Posterior cingulate gyrus (tissue), 11 donors: ENCODE measurements at regions not wholly inside any gene's neighbourhood (a gene's known extent, or its start where the extent isn't known, plus 50 kb on each side); places are given as distances from the start of the nearest gene placed in this dataset.
"Not testable (repeated sequence)": the region's sequence is repeated elsewhere in the genome, so short reads cannot be mapped to it uniquely, and the experiment has no call there.

Source experiments
- DNase-seq, 10 donors: peaks; one replicate each; pipeline versions ENCODE4 v3.0.0 to v3.0.0-alpha.2; 2020 to 2021; ENCODE audit warnings: mixed read lengths in 3 of 10
- intact Hi-C: fragments of 100-400 bp; cut with DNase I; formaldehyde crosslinking; loops from one replicate; pipeline ENCODE4 v1.15.1; 2023

DNA sequence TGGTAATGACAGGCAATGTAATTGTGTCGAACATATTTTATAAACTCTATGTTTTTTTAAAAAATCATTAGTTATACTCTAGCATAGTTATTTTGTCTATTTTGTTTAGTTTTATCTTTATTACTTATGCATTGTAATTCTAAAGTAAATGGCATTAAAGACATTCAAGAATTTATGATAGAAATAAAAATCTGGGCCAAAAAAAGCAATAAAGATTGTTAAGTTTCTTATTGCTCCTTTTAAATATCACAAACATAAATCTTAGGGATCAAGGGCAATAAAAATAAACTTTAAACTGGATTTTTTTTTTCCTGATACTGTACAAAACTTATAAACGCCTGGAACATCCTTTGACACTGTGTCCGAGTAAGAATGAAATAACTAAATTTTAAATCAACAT is 931.5 kb upstream of the EYS start:
- no peak for DNase-seq
- intact Hi-C loops: no loop called here

DNA sequence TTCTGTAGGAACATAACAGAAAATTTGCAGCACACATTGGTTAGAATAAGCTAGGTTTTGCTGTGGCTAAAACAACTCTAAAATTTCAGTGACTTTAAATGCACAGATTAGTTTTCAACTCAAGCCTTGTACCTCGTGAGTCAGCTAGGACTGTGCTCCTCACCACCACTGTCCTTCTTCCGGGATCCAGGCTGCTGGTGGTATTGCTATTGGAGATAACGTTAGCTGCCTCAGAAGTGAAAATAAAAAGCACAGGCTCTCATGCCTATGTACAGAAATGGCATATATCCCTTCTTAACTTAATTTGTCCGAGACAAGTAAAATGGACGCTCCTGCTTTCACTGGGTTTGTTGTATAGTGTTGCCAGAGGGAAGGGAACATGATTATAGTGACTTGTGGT is 931.1 kb upstream of the EYS start:
- DNase-seq: no peak
- intact Hi-C loops: no loop called here

- intact Hi-C loops: no loop called here
- no peak for DNase-seq
Measured at GRCh38 chr6:66628917-66629316, 921.9 kb upstream of the EYS start.

DNA sequence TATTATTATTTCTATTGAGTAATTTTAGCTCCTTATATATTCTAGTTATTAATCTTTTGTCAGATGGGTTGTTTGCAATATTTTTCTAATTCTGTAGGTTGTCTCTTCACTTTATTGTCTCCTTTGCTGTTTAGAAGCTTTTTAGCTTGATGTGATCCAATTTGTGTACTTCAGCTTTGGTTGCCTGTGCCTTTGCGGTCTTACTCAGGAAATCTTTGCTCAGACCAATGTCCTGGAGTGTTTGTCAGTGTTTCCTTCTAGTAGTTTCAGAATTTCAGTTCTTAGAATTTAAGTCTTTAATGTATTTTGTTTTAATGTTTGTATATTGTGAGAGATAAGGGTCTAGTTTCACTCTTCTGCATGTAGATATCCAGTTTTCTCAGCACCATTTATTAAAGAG is 916.0 kb upstream of the EYS start:
- intact Hi-C loops: no loop called here
- no peak for DNase-seq

DNA sequence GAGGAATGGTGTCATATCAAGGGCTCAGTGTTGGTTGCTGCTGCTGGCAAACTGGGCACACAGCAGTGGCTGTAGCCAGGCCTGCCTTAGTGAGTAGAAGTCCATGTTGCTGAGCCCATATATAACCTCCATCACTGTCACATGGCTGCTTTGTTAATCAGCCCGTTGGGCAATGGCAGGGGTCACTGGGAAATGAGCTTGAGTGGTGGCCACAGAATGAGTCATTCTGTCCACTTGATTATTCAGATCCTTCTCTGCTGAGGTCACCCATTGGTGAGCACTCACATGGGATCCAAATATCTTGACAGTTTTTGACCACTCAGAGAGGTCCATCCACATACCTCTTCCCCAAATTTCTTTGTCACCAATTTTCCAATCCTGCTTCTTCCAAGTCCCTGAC is 898.9 kb upstream of the EYS start:
- DNase-seq: no peak
- intact Hi-C loops: no loop called here

- intact Hi-C loops: no loop called here
- no peak for DNase-seq
Measured at GRCh38 chr6:66605011-66605410, 898.0 kb upstream of the EYS start.

- DNase-seq: no peak
- intact Hi-C loops: no loop called here
Measured at GRCh38 chr6:66599541-66599940, 892.5 kb upstream of the EYS start.

DNA sequence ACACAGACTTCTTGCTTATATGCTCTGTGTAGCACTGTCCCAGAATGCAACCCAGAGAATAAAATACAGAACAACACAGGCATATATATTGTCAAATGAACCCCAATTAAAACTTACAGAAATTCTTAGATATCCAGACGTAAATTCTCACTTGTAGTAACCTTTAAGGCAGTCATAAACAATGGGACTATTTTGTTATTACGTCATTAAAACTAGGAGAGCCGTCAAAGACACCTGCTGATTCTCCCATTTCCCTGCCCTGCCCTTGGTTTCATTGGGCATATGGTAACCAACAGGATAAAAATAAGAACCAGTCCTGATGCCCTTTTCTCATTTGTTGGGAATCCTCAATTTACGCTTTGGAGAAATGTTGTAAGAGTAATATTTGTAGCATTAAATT is 871.3 kb upstream of the EYS start:
- DNase-seq: no peak
- intact Hi-C loops: no loop called here

DNA sequence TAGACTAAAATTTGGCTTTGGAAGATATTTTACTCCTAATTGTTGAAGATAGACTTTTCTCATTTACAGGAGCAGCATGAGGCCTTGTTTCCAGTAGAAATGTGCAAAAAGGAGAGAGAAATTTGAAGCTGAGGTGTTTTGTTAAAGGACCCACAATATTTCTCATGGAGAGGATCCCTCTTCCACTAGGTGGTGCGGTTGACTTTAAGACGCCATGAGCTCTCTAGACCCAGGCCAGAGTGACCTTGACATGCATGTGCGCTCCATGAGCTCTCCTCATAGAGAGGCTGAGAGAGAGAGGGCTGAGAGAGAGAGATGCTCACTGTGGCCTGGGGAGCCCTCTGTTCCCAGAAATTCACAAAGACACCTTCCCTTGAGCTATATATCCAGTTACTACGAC is 861.2 kb upstream of the EYS start:
- DNase-seq: no peak
- intact Hi-C loops: no loop called here

GRCh38 chr6:66561479-66561878 is 854.5 kb upstream of the EYS start:
- intact Hi-C loops: no loop called here
- DNase-seq: no peak

DNA sequence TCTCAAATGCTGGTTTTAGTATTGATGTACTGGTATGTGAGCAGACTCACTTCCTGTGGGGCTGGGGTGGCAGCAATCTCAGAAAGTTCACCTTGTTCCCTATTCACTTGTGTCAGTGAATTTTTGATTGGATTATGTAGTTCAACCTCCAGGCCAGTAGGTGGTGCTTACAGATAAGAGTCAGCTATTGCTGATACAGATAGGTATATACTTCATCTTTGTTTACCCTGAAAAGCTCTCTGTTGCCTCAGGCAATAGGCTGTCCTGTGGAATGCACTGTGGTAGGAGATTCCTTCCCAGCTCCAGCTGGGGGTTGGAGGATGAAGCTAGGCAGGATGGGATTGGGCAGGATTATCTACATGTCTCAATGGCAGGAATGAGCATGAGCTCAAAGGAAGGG is 851.2 kb upstream of the EYS start:
- no peak for DNase-seq
- intact Hi-C loops: no loop called here

DNA sequence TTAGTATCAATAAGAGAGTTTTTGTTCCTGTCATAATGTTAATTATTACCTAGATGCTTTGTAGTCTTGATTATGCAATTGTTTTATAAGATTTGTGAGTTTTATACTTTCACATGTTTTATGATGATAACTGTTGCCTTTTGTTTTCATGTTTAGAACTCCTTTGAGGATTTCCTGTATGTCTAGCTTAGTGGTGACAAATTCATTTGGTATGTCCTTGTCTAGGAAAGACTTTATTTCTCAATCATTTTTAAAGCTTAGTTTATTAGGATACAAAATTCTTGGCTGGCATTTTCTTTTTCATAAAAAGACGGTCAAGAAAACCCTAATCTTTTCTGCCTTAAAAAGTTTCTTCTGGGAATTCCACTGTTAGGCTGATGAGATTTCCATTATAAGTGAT is 849.9 kb upstream of the EYS start:
- intact Hi-C loops: no loop called here
- DNase-seq: no peak

- no peak for DNase-seq
- intact Hi-C loops: no loop called here
Measured at GRCh38 chr6:66555082-66555481, 848.1 kb upstream of the EYS start.

DNA sequence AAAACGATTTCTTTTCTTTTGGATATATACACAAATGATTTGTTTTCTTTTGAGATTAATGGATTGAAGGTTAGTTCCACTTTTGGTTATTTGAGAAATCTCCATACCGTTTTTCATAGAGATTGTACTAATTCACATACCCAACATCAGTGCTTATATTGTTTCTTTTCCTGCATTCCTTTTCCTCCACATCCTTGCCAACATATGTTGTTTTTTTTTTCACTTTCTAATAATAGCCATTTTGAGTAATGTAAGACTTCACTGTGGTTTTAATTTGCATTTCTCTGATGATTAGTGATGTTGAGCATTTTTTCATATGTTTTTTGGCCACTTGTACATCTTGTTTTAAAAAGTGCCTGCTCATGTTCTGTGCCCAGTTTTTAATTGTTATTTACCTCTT is 846.4 kb upstream of the EYS start:
- intact Hi-C loops: no loop called here
- DNase-seq: no peak

- intact Hi-C loops: no loop called here
- no peak for DNase-seq
Measured at GRCh38 chr6:66538551-66539135, 831.6 kb upstream of the EYS start.

GRCh38 chr6:66533921-66534404 is 826.9 kb upstream of the EYS start:
- intact Hi-C loops: no loop called here
- no peak for DNase-seq

GRCh38 chr6:66526061-66526460 is 819.0 kb upstream of the EYS start:
- no peak for DNase-seq
- intact Hi-C loops: no loop called here

GRCh38 chr6:66522864-66523263 is 815.8 kb upstream of the EYS start:
- DNase-seq: peak in 1 of 10 donors; percentile 33
- intact Hi-C loops: no loop called here

- DNase-seq: no peak
- intact Hi-C loops: no loop called here
Measured at GRCh38 chr6:66516377-66516776, 809.4 kb upstream of the EYS start.

DNA sequence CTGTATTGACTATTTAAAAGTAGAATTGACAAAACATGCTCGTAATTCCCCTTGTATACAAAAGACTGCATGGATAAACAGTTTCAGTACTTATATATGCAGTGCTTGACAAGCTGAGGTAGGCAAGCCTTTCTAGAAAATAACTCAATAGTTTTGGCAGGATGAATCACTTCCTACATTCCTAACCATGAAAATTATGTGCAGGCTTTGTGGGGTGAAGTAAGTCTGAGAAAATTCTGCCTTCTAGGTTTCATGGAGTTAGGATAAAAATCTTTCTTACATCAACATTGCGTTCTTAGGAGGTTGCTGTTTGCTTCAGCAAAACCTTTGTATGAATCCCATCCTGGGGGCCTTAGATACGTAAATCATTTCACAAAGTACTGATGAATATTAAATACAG is 801.4 kb upstream of the EYS start:
- intact Hi-C loops: no loop called here

DNA sequence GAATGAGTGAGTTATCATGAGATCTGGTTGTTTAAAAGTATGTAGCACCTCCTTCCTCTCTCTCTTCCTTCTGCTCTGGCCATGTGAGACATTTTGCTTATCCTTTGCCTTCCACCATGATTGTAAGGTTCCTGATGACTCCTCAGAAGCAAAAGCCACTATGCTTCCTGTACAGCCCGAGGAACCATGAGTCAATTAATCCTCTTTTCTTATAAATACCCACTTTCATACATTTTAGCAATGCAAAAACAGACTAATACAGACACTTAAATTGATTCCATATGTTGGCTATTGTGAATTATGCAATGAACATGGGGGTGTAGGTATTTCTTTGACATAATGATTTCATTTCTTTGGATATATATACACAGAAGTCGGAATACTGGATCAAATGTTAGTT is 792.8 kb upstream of the EYS start:
- DNase-seq: no peak
- intact Hi-C loops: no loop called here

More for the DNA sequence above, 801.4 kb upstream of the EYS start:
- DNase-seq: no peak

GRCh38 chr6:66496659-66497058 is 789.6 kb upstream of the EYS start:
- DNase-seq: no peak
- intact Hi-C loops: no loop called here

GRCh38 chr6:66494643-66495042 is 787.6 kb upstream of the EYS start:
- intact Hi-C loops, DNase-seq: not testable (repeated sequence)
